HG03520 (cell line): ENCODE measurements at regions not wholly inside any gene's neighbourhood (a gene's known extent, or its start where the extent isn't known, plus 50 kb on each side); places are given as distances from the start of the nearest gene placed in this dataset.
A peak's percentile ranks its signal among the peaks of the same experiment; 100 is the strongest.

Source experiments
- ATAC-seq: cut with Tn5 transposase; IDR thresholded peaks from one replicate; pipeline ENCODE4 v1.9.1; 2021; ENCODE audit warnings: mild to moderate bottlenecking, moderate library complexity; ENCODE audit not compliant: unreplicated experiment

GRCh38 chr12:124399622-124400021, 104.7 kb downstream of the RFLNA start:
- no peak for ATAC-seq

GRCh38 chr12:124398578-124399227, 103.8 kb downstream of the RFLNA start:
- ATAC-seq: no peak

- ATAC-seq: no peak
Observed at GRCh38 chr12:124397807-124398577, 103.1 kb downstream of the RFLNA start.

GRCh38 chr12:124397399-124397679, 102.4 kb downstream of the RFLNA start:
- ATAC-seq: no peak

- ATAC-seq: no peak
Observed at GRCh38 chr12:124396544-124397398, 101.9 kb downstream of the RFLNA start.

- ATAC-seq: no peak
Observed at GRCh38 chr12:124395986-124396385, 101.1 kb downstream of the RFLNA start.

- no peak for ATAC-seq
Observed at GRCh38 chr12:124395284-124395752, 100.4 kb downstream of the RFLNA start.

- ATAC-seq: no peak
Observed at GRCh38 chr12:124394462-124395128, 99.7 kb downstream of the RFLNA start.

- no peak for ATAC-seq
Observed at GRCh38 chr12:124393831-124394230, 98.9 kb downstream of the RFLNA start.

- ATAC-seq: no peak
Observed at GRCh38 chr12:124393414-124393790, 98.5 kb downstream of the RFLNA start.

- no peak for ATAC-seq
Observed at GRCh38 chr12:124392667-124393413, 97.9 kb downstream of the RFLNA start.

- no peak for ATAC-seq
Observed at GRCh38 chr12:124392271-124392666, 97.4 kb downstream of the RFLNA start.

- peak; percentile 40 for ATAC-seq
Observed at GRCh38 chr12:124391340-124392261, 96.7 kb downstream of the RFLNA start.

GRCh38 chr12:124390442-124391097, 95.7 kb downstream of the RFLNA start:
- no peak for ATAC-seq

GRCh38 chr12:124389725-124390441, 95.0 kb downstream of the RFLNA start:
- ATAC-seq: no peak

- ATAC-seq: peak; percentile 38
Observed at GRCh38 chr12:124389138-124389724, 94.3 kb downstream of the RFLNA start.

- peak; percentile 13 for ATAC-seq
Observed at GRCh38 chr12:124388679-124389137, 93.8 kb downstream of the RFLNA start.
